K562 (cell line): ENCODE measurements at regions not wholly inside any gene's neighbourhood (a gene's known extent, or its start where the extent isn't known, plus 50 kb on each side); places are given as distances from the start of the nearest gene placed in this dataset.
A peak's percentile ranks its signal among the peaks of the same experiment; 100 is the strongest.

Source experiments
- ATAC-seq: fragments of 200-7000 bp; cut with Tn5 transposase; 3 replicates; pipeline ENCODE4 v1.9.1; 2020; ENCODE audit warnings: moderate library complexity
- BruUV-seq: library from RNA; stranded (reverse); fragments of 400-500 nt; replicated peaks from 2 replicates; lab custom pipeline; 2021; lab: Mats Ljungman, UMichigan
- CTCF ChIA-PET: fragments of 300-600 bp; formaldehyde crosslinking; extraction: SDS; loops from one replicate; lab custom pipeline; 2021; ENCODE audit warnings: low intra/inter-chr PET ratio; lab: Yijun Ruan, JAX
- POLR2A ChIA-PET: fragments of 300-600, 350-650 bp; sonication (Branson Sonifier 250); formaldehyde crosslinking; extraction: SDS; loops from one replicate; lab custom pipeline; 2021; ENCODE audit warnings: antibody characterized with exemption, inconsistent platforms; lab: Yijun Ruan, JAX
- DNase-seq, 4 experiments: peaks; one replicate each; pipeline versions ENCODE4 v3.0.0 to v3.0.0-alpha.2; 2011 to 2018; ENCODE audit warnings: low spot score in 3 of 4, mixed read lengths in 3 of 4; ENCODE audit errors: extremely low read depth in 1 of 4
- FAIRE-seq: peaks from 2 replicates; lab custom pipeline; 2011; peaks lifted over from hg19 to GRCh38; lab: Jason Lieb, UNC
- H2AFZ ChIP-seq: 2 replicates; pipeline ENCODE4 v1.6.0; 2011; ENCODE audit warnings: low read depth, low read length, control low read depth, inconsistent platforms
- H3K27ac ChIP-seq: fragments of 200-600 bp; 3 replicates; pipeline ENCODE4 v1.8.0; 2011; ENCODE audit warnings: low read depth, mild to moderate bottlenecking, control low read depth, inconsistent platforms, low read length, moderate library complexity, mixed read lengths; ENCODE audit errors: extremely low read depth
- H3K27me3 ChIP-seq, 2 experiments: fragments of 300-600 bp in 1 of 2; 2 replicates in 1 of 2; 3 replicates in 1 of 2; pipeline versions ENCODE4 v1.6.0 to v1.8.0; 2011; ENCODE audit warnings: inconsistent platforms in 2 of 2, low read length in 2 of 2, mild to moderate bottlenecking in 1 of 2, mixed read lengths in 1 of 2, moderate library complexity in 1 of 2; ENCODE audit not compliant: control insufficient read depth in 2 of 2, insufficient read depth in 2 of 2
- H3K36me3 ChIP-seq: fragments of 300-600 bp; 3 replicates; pipeline ENCODE4 v1.8.0; 2011; ENCODE audit warnings: mild to moderate bottlenecking, low read length, inconsistent platforms; ENCODE audit not compliant: control insufficient read depth, insufficient read depth
- H3K4me1 ChIP-seq, 2 experiments: fragments of 200-600 bp in 1 of 2; replicated peaks in 1 of 2; 2 replicates in 1 of 2; 3 replicates in 1 of 2; pipeline versions ENCODE4 v1.5.1 to v1.8.0; 2011; ENCODE audit warnings: inconsistent platforms in 2 of 2, low read length in 2 of 2, mild to moderate bottlenecking in 1 of 2, mixed read lengths in 1 of 2, moderate library complexity in 1 of 2; ENCODE audit not compliant: control insufficient read depth in 2 of 2, insufficient read depth in 2 of 2
- H3K4me2 ChIP-seq: 2 replicates; pipeline ENCODE4 v1.6.1; 2011; ENCODE audit warnings: low read length, control low read depth, inconsistent platforms, mixed read lengths; ENCODE audit not compliant: insufficient read depth
- H3K4me3 ChIP-seq: fragments of 200-600 bp; sonication (generic), shearing (Covaris generic); 2 replicates; pipeline ENCODE4 v1.5.1; 2016; ENCODE audit warnings: control low read depth, inconsistent platforms
- H3K79me2 ChIP-seq: fragments of 200-600 bp; 3 replicates; pipeline ENCODE4 v1.8.0; 2011; ENCODE audit warnings: low read length, inconsistent platforms; ENCODE audit not compliant: control insufficient read depth, insufficient read depth
- H3K9ac ChIP-seq, 2 experiments: 2 replicates each; pipeline versions ENCODE4 v1.6.0 to v1.6.1; 2011; ENCODE audit warnings: low read depth in 2 of 2, low read length in 2 of 2, control low read depth in 1 of 2, inconsistent platforms in 1 of 2, mild to moderate bottlenecking in 1 of 2, mixed read lengths in 1 of 2; ENCODE audit not compliant: insufficient read depth in 1 of 2
- H3K9me1 ChIP-seq: one replicate; pipeline ENCODE4 v1.6.0; 2011; ENCODE audit warnings: inconsistent platforms, mild to moderate bottlenecking, low read length, moderate library complexity; ENCODE audit not compliant: control insufficient read depth, insufficient read depth
- H3K9me3 ChIP-seq: replicated peaks from 2 replicates; pipeline ENCODE4 v1.5.1; 2011; ENCODE audit warnings: low read depth, low read length, inconsistent platforms; ENCODE audit not compliant: control insufficient read depth, insufficient read depth
- H4K20me1 ChIP-seq: replicated peaks from 2 replicates; pipeline ENCODE4 v1.6.1; 2011; ENCODE audit warnings: low read length, inconsistent platforms, mixed read lengths; ENCODE audit not compliant: control insufficient read depth, insufficient read depth
- C11orf30 ChIP-seq: fragments of 450-650 bp; IDR thresholded peaks from 2 replicates; pipeline ENCODE4 v1.6.1; 2016; ENCODE audit warnings: low read depth, mild to moderate bottlenecking
- CBX2 ChIP-seq: fragments of 200-600 bp; sonication (generic); IDR thresholded peaks from one replicate; pipeline ENCODE4 v1.6.1; 2012; ENCODE audit warnings: mild to moderate bottlenecking, low read length, inconsistent platforms; ENCODE audit not compliant: insufficient read depth, poor library complexity, severe bottlenecking
- DDX20 ChIP-seq: fragments of 450-650 bp; IDR thresholded peaks from 2 replicates; pipeline ENCODE4 v1.6.1; 2016; ENCODE audit warnings: missing genetic modification characterization, low read depth, mild to moderate bottlenecking, missing compliant biosample characterization, moderate library complexity
- DNMT1 ChIP-seq: fragments of 450-650 bp; IDR thresholded peaks from 2 replicates; pipeline ENCODE4 v1.6.1; 2016; ENCODE audit warnings: antibody characterized with exemption, mild to moderate bottlenecking
- E4F1 ChIP-seq: fragments of 250-450 bp; sonication (Bioruptor Pico); IDR thresholded peaks from 2 replicates; pipeline ENCODE4 v1.5.0; 2021; ENCODE audit warnings: mild to moderate bottlenecking, borderline replicate concordance
- HOXB6 ChIP-seq: fragments of 250-450 bp; sonication (Bioruptor Pico); IDR thresholded peaks from 2 replicates; pipeline ENCODE4 v1.5.1; 2022; ENCODE audit warnings: mild to moderate bottlenecking, borderline replicate concordance
- KAT2B ChIP-seq: IDR thresholded peaks from one replicate; pipeline ENCODE4 v1.6.1; 2012; ENCODE audit warnings: low read depth, mild to moderate bottlenecking, control low read depth, inconsistent platforms, low read length, moderate library complexity
- KLF1 ChIP-seq: fragments of 450-650 bp; IDR thresholded peaks from 2 replicates; pipeline ENCODE4 v1.6.1; 2016; ENCODE audit warnings: missing genetic modification characterization, missing compliant biosample characterization
- NFE2 ChIP-seq: IDR thresholded peaks from 2 replicates; pipeline ENCODE4 v1.6.1; 2014; ENCODE audit warnings: antibody characterized with exemption, low read depth
- NFE2L1 ChIP-seq: fragments of 450-650 bp; IDR thresholded peaks from 2 replicates; pipeline ENCODE4 v1.6.1; 2016; ENCODE audit warnings: missing genetic modification characterization, low read depth, mild to moderate bottlenecking, missing compliant biosample characterization, moderate library complexity, borderline replicate concordance
- PKNOX1 ChIP-seq: fragments of 450-650 bp; IDR thresholded peaks from 2 replicates; pipeline ENCODE4 v1.6.1; 2016
- TAF7 ChIP-seq: fragments of 450-650 bp; IDR thresholded peaks from 2 replicates; pipeline ENCODE4 v1.6.1; 2016; ENCODE audit warnings: missing genetic modification characterization, missing compliant biosample characterization
- TBP ChIP-seq: optimal IDR thresholded peaks from 2 replicates; pipeline ENCODE3; 2011; ENCODE audit warnings: low read depth, low read length, improper control_type of control experiment
- TRIM24 ChIP-seq, 2 experiments: fragments of 450-650 bp; IDR thresholded peaks; 2 replicates each; pipeline ENCODE4 v1.6.1; 2016
- U2AF1 ChIP-seq: fragments of 200-400 bp; formaldehyde crosslinking; optimal IDR thresholded peaks from 2 replicates; pipeline ENCODE3; 2017; ENCODE audit warnings: mild to moderate bottlenecking, low read depth, low read length, moderate library complexity
- USF1 ChIP-seq: sonication (generic); formaldehyde crosslinking; IDR thresholded peaks from 2 replicates; pipeline ENCODE4 v1.9.0; 2022; ENCODE audit warnings: mild to moderate bottlenecking, missing genetic modification reagents
- ZFP1 ChIP-seq: fragments of 450-650 bp; formaldehyde crosslinking; IDR thresholded peaks from 2 replicates; pipeline ENCODE4 v1.4.0; 2020; ENCODE audit warnings: mild to moderate bottlenecking, mixed read lengths
- ZNF316 ChIP-seq: fragments of 450-650 bp; IDR thresholded peaks from 2 replicates; pipeline ENCODE4 v1.6.1; 2016
- ZNF639 ChIP-seq, 2 experiments: fragments of 200-800 bp in 1 of 2; sonication (Bioruptor generic) in 1 of 2; sonication (generic) in 1 of 2; formaldehyde crosslinking in 1 of 2; IDR thresholded peaks in 1 of 2; conservative IDR thresholded peaks in 1 of 2; 2 replicates each; pipeline versions ENCODE4 v1.5.0 to v1.6.1; 2016 to 2020; ENCODE audit warnings: missing compliant biosample characterization in 1 of 2, missing genetic modification characterization in 1 of 2, missing genetic modification reagents in 1 of 2
- WGBS: fragments of 100-300 bp; shearing (Covaris generic); methylation state at CpG from one replicate; pipeline ENCODE4 v1.1.6; 2016; ENCODE audit warnings: low coverage, mixed read lengths; ENCODE audit not compliant: insufficient coverage; ENCODE audit errors: missing lambda C conversion rate; 5-methylcytosine and 5-hydroxymethylcytosine counted together
- in situ Hi-C: fragments of 300-500 bp; cut with MboI; formaldehyde crosslinking; loops from 4 replicates; pipeline ENCODE4 v1.15.0; 2018; ENCODE audit warnings: inconsistent platforms, mixed read lengths
- intact Hi-C: fragments of 100-400 bp; cut with micrococcal nuclease; formaldehyde crosslinking; loops from 2 replicates; pipeline ENCODE4 v1.14.2; 2022

GRCh38 chr2:58812771-58813344 lies 571.7 kb upstream of the FANCL start:
- H3K4me2 ChIP-seq, result no peak overlapping the region
- H4K20me1 ChIP-seq, result no peaks in the 10 kb centered on the region
- no peaks in the 10 kb centered on the region for H3K79me2 ChIP-seq
- DNase-seq (peak in 2 of 4 experiments; percentile 6 to 8), FAIRE-seq (peak; percentile 54), ATAC-seq (no peak; the same call in 2 of the 3 replicates)
- H3K9ac ChIP-seq, result no peak overlapping the region
- 11% methylated on average over 4 of the region's 4 CpGs for WGBS
- no peak overlapping the region for H2AFZ ChIP-seq
- no TSS peak for BruUV-seq
- H3K4me3 ChIP-seq, result no peak overlapping the region
- ChIA-PET CTCF (no interaction called here), POLR2A (no interaction called here)
- H3K27me3 ChIP-seq, result no peaks in the 10 kb centered on the region
- intact Hi-C loops (no loop called here), in situ Hi-C loops (no loop called here)
- no peaks in the 10 kb centered on the region for H3K36me3 ChIP-seq
- H3K9me3 ChIP-seq, result no peaks in the 10 kb centered on the region
- no peaks in the 10 kb centered on the region for H3K9me1 ChIP-seq
- H3K4me1 ChIP-seq, result no peaks in the 10 kb centered on the region
- no peak overlapping the region for H3K27ac ChIP-seq
- TF ChIP-seq DDX20, result no peak
- TF ChIP-seq CBX2, result no peak
- 0 out of 2 replicates have a peak, but pooled peaks have one; percentile 27 for TF ChIP-seq NFE2L1
- TF ChIP-seq ZNF316, result peak; percentile 57
- TF ChIP-seq KAT2B, result no peak
- no peak for TF ChIP-seq KLF1 (tag)
- no peak for TF ChIP-seq U2AF1
- no peak for TF ChIP-seq TRIM24 (IDR thresholded peaks at IDR 0.05)
- TF ChIP-seq NFE2, result peak; percentile 73
- TF ChIP-seq DNMT1, result no peak
- no peak for TF ChIP-seq ZFP1 (CRISPR knock-in tag)
- peak; percentile 56; the same call in 1 of the 2 replicates for TF ChIP-seq C11orf30
- TF ChIP-seq ZNF639 (CRISPR knock-in tag; conservative IDR thresholded peaks at IDR 0.05 in 1 of 2, IDR thresholded peaks at IDR 0.05 in 1 of 2), result no peak
- TF ChIP-seq E4F1 (CRISPR knock-in tag), result no peak
- TF ChIP-seq USF1 (CRISPR knock-in tag), result no peak
- no peak for TF ChIP-seq HOXB6 (CRISPR knock-in tag)
- no peak for TF ChIP-seq TBP
- no peak for TF ChIP-seq PKNOX1
- TF ChIP-seq TAF7 (tag), result no peak
